ENCODE measurements at regions not wholly inside any gene's neighbourhood (a gene's known extent, or its start where the extent isn't known, plus 50 kb on each side); places are given as distances from the start of the nearest gene placed in this dataset.

GRCh38 chr12:105935981-105936380 lies 202.8 kb downstream of the NUAK1 start:
- DNase-seq: peak; percentile 1

GRCh38 chr12:105936496-105936895 lies 202.3 kb downstream of the NUAK1 start:
- DNase-seq: no peak

GRCh38 chr12:105937009-105937408 lies 201.7 kb downstream of the NUAK1 start:
- no peak for DNase-seq

- no peak for DNase-seq
Observed at GRCh38 chr12:105939181-105939721, 199.5 kb downstream of the NUAK1 start.

GRCh38 chr12:105942281-105942680 lies 196.5 kb downstream of the NUAK1 start:
- DNase-seq: no peak

GRCh38 chr12:105943525-105943924 lies 195.2 kb downstream of the NUAK1 start:
- DNase-seq: no peak

- DNase-seq: no peak
Observed at GRCh38 chr12:105944628-105945027, 194.1 kb downstream of the NUAK1 start.

- DNase-seq: no peak
Observed at GRCh38 chr12:105945880-105946279, 192.9 kb downstream of the NUAK1 start.

- no peak for DNase-seq
Observed at GRCh38 chr12:105946493-105946901, 192.3 kb downstream of the NUAK1 start.

GRCh38 chr12:105947906-105948305 lies 190.8 kb downstream of the NUAK1 start:
- no peak for DNase-seq

GRCh38 chr12:105948331-105948730 lies 190.4 kb downstream of the NUAK1 start:
- DNase-seq: no peak

GRCh38 chr12:105949391-105949790 lies 189.4 kb downstream of the NUAK1 start:
- DNase-seq: no peak

GRCh38 chr12:105951732-105952131 lies 187.0 kb downstream of the NUAK1 start:
- DNase-seq: no peak

- DNase-seq: no peak
Observed at GRCh38 chr12:105954951-105955931, 183.5 kb downstream of the NUAK1 start.

- no peak for DNase-seq
Observed at GRCh38 chr12:105955976-105956375, 182.8 kb downstream of the NUAK1 start.

- no peak for DNase-seq
Observed at GRCh38 chr12:105956662-105957457, 181.9 kb downstream of the NUAK1 start.

GRCh38 chr12:105960319-105961083 lies 178.3 kb downstream of the NUAK1 start:
- DNase-seq: no peak

- no peak for DNase-seq
Observed at GRCh38 chr12:105961821-105962671, 176.7 kb downstream of the NUAK1 start.

- no peak for DNase-seq
Observed at GRCh38 chr12:105967038-105967776, 171.5 kb downstream of the NUAK1 start.

GRCh38 chr12:105968025-105968424 lies 170.7 kb downstream of the NUAK1 start:
- no peak for DNase-seq

- no peak for DNase-seq
Observed at GRCh38 chr12:105970885-105971284, 167.9 kb downstream of the NUAK1 start.

Data from NCI-H226 (cell line).